H9 (cell line): ENCODE measurements at regions not wholly inside any gene's neighbourhood (a gene's known extent, or its start where the extent isn't known, plus 50 kb on each side); places are given as distances from the start of the nearest gene placed in this dataset.

Experiments used
- DNase-seq: peaks from one replicate; pipeline ENCODE4 v3.0.0-alpha.2; 2017
- H2AFZ ChIP-seq: one replicate; pipeline ENCODE4 v1.6.1; 2013; ENCODE audit warnings: mild to moderate bottlenecking, low read length, control low read depth, moderate library complexity
- H2AK5ac ChIP-seq: 2 replicates; pipeline ENCODE4 v1.6.1; 2013; ENCODE audit warnings: low read length, control low read depth, mixed read lengths; ENCODE audit not compliant: insufficient read length
- H2BK120ac ChIP-seq: one replicate; pipeline ENCODE4 v1.6.1; 2013; ENCODE audit warnings: low read depth, mild to moderate bottlenecking, low read length, control low read depth, inconsistent platforms; ENCODE audit not compliant: poor library complexity, severe bottlenecking
- H2BK12ac ChIP-seq: 2 replicates; pipeline ENCODE4 v1.6.1; 2013; ENCODE audit warnings: low read length, control low read depth, mixed read lengths, low read depth; ENCODE audit not compliant: insufficient read length
- H2BK15ac ChIP-seq: 2 replicates; pipeline ENCODE4 v1.6.1; 2013; ENCODE audit warnings: low read depth, low read length, control low read depth
- H2BK20ac ChIP-seq: one replicate; pipeline ENCODE4 v1.6.1; 2013; ENCODE audit warnings: low read depth, mild to moderate bottlenecking, low read length, control low read depth, inconsistent platforms; ENCODE audit not compliant: poor library complexity, severe bottlenecking
- H2BK5ac ChIP-seq: 2 replicates; pipeline ENCODE4 v1.6.1; 2013; ENCODE audit warnings: low read length, control low read depth, mixed read lengths; ENCODE audit not compliant: insufficient read length
- H3K14ac ChIP-seq: 2 replicates; pipeline ENCODE4 v1.6.1; 2013; ENCODE audit warnings: low read length, control low read depth; ENCODE audit not compliant: insufficient read depth
- H3K18ac ChIP-seq: 2 replicates; pipeline ENCODE4 v1.6.1; 2013; ENCODE audit warnings: low read depth, mild to moderate bottlenecking, mixed read lengths, low read length, control low read depth; ENCODE audit not compliant: insufficient read length
- H3K23ac ChIP-seq: 2 replicates; pipeline ENCODE4 v1.6.1; 2013; ENCODE audit warnings: low read length, control low read depth, mixed read lengths, low read depth; ENCODE audit not compliant: insufficient read length
- H3K23me2 ChIP-seq: 2 replicates; pipeline ENCODE4 v1.6.1; 2013; ENCODE audit warnings: low read depth, mild to moderate bottlenecking, mixed read lengths, low read length, control low read depth; ENCODE audit not compliant: insufficient read length, poor library complexity, severe bottlenecking
- H3K27ac ChIP-seq: 2 replicates; pipeline ENCODE4 v1.5.1; 2013; ENCODE audit warnings: low read length, control low read depth, mixed read lengths, low read depth; ENCODE audit not compliant: insufficient read length
- H3K27me3 ChIP-seq: 2 replicates; pipeline ENCODE4 v1.6.1; 2013; ENCODE audit warnings: low read length, control low read depth, inconsistent platforms; ENCODE audit not compliant: insufficient read depth
- H3K4ac ChIP-seq: 2 replicates; pipeline ENCODE4 v1.6.1; 2013; ENCODE audit warnings: low read depth, mild to moderate bottlenecking, control low read depth, inconsistent platforms, low read length, moderate library complexity
- H3K4me1 ChIP-seq: 2 replicates; pipeline ENCODE4 v1.6.1; 2013; ENCODE audit warnings: low read length, control low read depth, inconsistent platforms; ENCODE audit not compliant: insufficient read depth
- H3K4me2 ChIP-seq: 2 replicates; pipeline ENCODE4 v1.6.1; 2013; ENCODE audit warnings: low read length, control low read depth, mixed read lengths; ENCODE audit not compliant: insufficient read length, insufficient read depth
- H3K56ac ChIP-seq: 2 replicates; pipeline ENCODE4 v1.6.1; 2013; ENCODE audit warnings: low read depth, mild to moderate bottlenecking, mixed read lengths, low read length, control low read depth; ENCODE audit not compliant: insufficient read length
- H3K79me1 ChIP-seq: 2 replicates; pipeline ENCODE4 v1.6.1; 2013; ENCODE audit warnings: low read depth, mild to moderate bottlenecking, moderate library complexity, low read length, control low read depth, inconsistent platforms; ENCODE audit not compliant: insufficient read depth, poor library complexity, severe bottlenecking
- H3K79me2 ChIP-seq: 2 replicates; pipeline ENCODE4 v1.6.1; 2013; ENCODE audit warnings: low read length, control low read depth, inconsistent platforms; ENCODE audit not compliant: insufficient read depth
- H3K9ac ChIP-seq: 2 replicates; pipeline ENCODE4 v1.6.1; 2013; ENCODE audit warnings: low read length, control low read depth, mixed read lengths; ENCODE audit not compliant: insufficient read length; ENCODE audit errors: extremely low read depth
- H3K9me3 ChIP-seq: one replicate; pipeline ENCODE4 v1.6.1; 2013; ENCODE audit warnings: low read depth, low read length, inconsistent platforms; ENCODE audit not compliant: control insufficient read depth
- H3T11ph ChIP-seq: one replicate; pipeline ENCODE4 v1.6.1; 2013; ENCODE audit warnings: mild to moderate bottlenecking, low read length, control low read depth, inconsistent platforms
- H4K20me1 ChIP-seq: one replicate; pipeline ENCODE4 v1.6.1; 2013; ENCODE audit not compliant: control insufficient read depth, insufficient read length, insufficient read depth
- H4K5ac ChIP-seq: 2 replicates; pipeline ENCODE4 v1.6.1; 2013; ENCODE audit warnings: low read depth, mild to moderate bottlenecking, mixed read lengths, low read length, control low read depth; ENCODE audit not compliant: insufficient read length
- H4K8ac ChIP-seq: replicated peaks from 2 replicates; pipeline ENCODE4 v1.6.1; 2013; ENCODE audit warnings: low read length, control low read depth, mixed read lengths, low read depth; ENCODE audit not compliant: insufficient read length
- H4K91ac ChIP-seq: 2 replicates; pipeline ENCODE4 v1.6.1; 2013; ENCODE audit warnings: low read depth, mild to moderate bottlenecking, moderate library complexity, mixed read lengths, low read length, control low read depth; ENCODE audit not compliant: insufficient read length
- H3K27ac Mint-ChIP-seq, 3 experiments: 2 replicates in 2 of 3; 3 replicates in 1 of 3; pipeline ENCODE4 v1.8.0; 2020 to 2021; ENCODE audit warnings: mixed read lengths in 3 of 3, mild to moderate bottlenecking in 1 of 3, moderate library complexity in 1 of 3
- H3K27me3 Mint-ChIP-seq: 2 replicates; pipeline ENCODE4 v1.8.0; 2021; ENCODE audit warnings: low read depth, mild to moderate bottlenecking, moderate library complexity, mixed read lengths
- H3K36me3 Mint-ChIP-seq, 3 experiments: 2 replicates in 2 of 3; 3 replicates in 1 of 3; pipeline ENCODE4 v1.8.0; 2020 to 2021; ENCODE audit warnings: low read depth in 3 of 3, mixed read lengths in 3 of 3; ENCODE audit not compliant: insufficient read depth in 1 of 3
- H3K4me1 Mint-ChIP-seq, 2 experiments: 2 replicates each; pipeline ENCODE4 v1.8.0; 2020; ENCODE audit warnings: mixed read lengths in 2 of 2
- H3K4me3 Mint-ChIP-seq, 2 experiments: 2 replicates in 1 of 2; 3 replicates in 1 of 2; pipeline ENCODE4 v1.8.0; 2020 to 2021; ENCODE audit warnings: mild to moderate bottlenecking in 2 of 2, mixed read lengths in 2 of 2, moderate library complexity in 1 of 2
- H3K9me3 Mint-ChIP-seq, 2 experiments: 2 replicates in 1 of 2; 3 replicates in 1 of 2; pipeline ENCODE4 v1.8.0; 2020; ENCODE audit warnings: mild to moderate bottlenecking in 2 of 2, mixed read lengths in 2 of 2, moderate library complexity in 1 of 2
- TF ChIP-seq, protein P1 (sequence below): fragments of 200-600 bp; sonication (generic); conservative IDR thresholded peaks from 3 replicates; pipeline ENCODE4 v1.8.0; 2021; ENCODE audit warnings: antibody characterized with exemption, mild to moderate bottlenecking

DNA sequence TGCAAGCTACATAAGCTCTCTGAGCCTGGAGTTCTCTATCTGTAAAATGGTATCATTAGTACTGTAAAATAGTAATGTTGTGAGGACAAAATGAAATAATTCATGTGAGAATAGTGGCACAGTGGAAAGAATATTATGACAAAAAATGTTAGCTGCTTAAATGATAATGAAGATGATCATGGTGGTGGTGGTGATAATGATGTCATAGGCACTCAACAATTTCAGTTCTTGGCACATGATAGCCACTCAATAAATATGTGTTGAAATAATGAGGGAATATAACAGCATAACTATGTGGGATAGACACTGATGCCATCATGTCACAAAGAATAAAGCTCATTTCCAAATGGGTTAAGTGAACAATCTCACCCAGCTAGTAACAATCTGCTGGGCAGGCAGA is 736.3 kb downstream of the EFNB2 start:
- Histone ChIP-seq H3K79me1 (no peaks in the 10 kb centered on the region), H3K14ac (no peak overlapping the region), H3K27ac (no peak overlapping the region), H4K8ac (no peak overlapping the region), H3K4me1 (no peaks in the 10 kb centered on the region), H3K56ac (no peak overlapping the region), H3K9me3 (no peaks in the 10 kb centered on the region), H2BK120ac (no peak overlapping the region), H4K5ac (no peak overlapping the region), H3K23ac (no peak overlapping the region), H3T11ph (no peak overlapping the region), H2BK5ac (no peak overlapping the region), H3K4ac (no peak overlapping the region), H2BK15ac (no peak overlapping the region), H2AFZ (no peak overlapping the region), H2BK20ac (no peak overlapping the region), H3K9ac (no peak overlapping the region), H3K18ac (no peak overlapping the region), H3K23me2 (no peaks in the 10 kb centered on the region), H2AK5ac (no peak overlapping the region), H3K79me2 (no peaks in the 10 kb centered on the region), H2BK12ac (no peak overlapping the region), H3K27me3 (no peaks in the 10 kb centered on the region), H3K4me2 (no peak overlapping the region), H4K91ac (no peak overlapping the region), H4K20me1 (no peaks in the 10 kb centered on the region)
- no peak for DNase-seq
- no peak overlapping the region for H3K4me3 Mint-ChIP-seq
- TF ChIP-seq, protein P1, sequence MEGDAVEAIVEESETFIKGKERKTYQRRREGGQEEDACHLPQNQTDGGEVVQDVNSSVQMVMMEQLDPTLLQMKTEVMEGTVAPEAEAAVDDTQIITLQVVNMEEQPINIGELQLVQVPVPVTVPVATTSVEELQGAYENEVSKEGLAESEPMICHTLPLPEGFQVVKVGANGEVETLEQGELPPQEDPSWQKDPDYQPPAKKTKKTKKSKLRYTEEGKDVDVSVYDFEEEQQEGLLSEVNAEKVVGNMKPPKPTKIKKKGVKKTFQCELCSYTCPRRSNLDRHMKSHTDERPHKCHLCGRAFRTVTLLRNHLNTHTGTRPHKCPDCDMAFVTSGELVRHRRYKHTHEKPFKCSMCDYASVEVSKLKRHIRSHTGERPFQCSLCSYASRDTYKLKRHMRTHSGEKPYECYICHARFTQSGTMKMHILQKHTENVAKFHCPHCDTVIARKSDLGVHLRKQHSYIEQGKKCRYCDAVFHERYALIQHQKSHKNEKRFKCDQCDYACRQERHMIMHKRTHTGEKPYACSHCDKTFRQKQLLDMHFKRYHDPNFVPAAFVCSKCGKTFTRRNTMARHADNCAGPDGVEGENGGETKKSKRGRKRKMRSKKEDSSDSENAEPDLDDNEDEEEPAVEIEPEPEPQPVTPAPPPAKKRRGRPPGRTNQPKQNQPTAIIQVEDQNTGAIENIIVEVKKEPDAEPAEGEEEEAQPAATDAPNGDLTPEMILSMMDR, result no peak
- H3K9me3 Mint-ChIP-seq, result no peaks in the 10 kb centered on the region; a peak in 1 of 5 replicates
- H3K36me3 Mint-ChIP-seq, result no peaks in the 10 kb centered on the region
- H3K4me1 Mint-ChIP-seq, result no peaks in the 10 kb centered on the region
- no peaks in the 10 kb centered on the region for H3K27me3 Mint-ChIP-seq
- H3K27ac Mint-ChIP-seq, result no peak overlapping the region
